ENCODE measurements at regions not wholly inside any gene's neighbourhood (a gene's known extent, or its start where the extent isn't known, plus 50 kb on each side); places are given as distances from the start of the nearest gene placed in this dataset.
"Not testable (repeated sequence)": the region's sequence is repeated elsewhere in the genome, so short reads cannot be mapped to it uniquely, and the experiment has no call there.

GRCh38 chr10:131363416-131363815, 51.9 kb upstream of the TCERG1L start:
- Histone ChIP-seq H3K27me3 (ENCODE audit: control insufficient read depth, insufficient read depth, low read length, poor library complexity, severe bottlenecking) (no peaks in the 10 kb centered on the region), H3K4me1 (ENCODE audit: control insufficient read depth, insufficient read depth, low read length) (no peaks in the 10 kb centered on the region), H3K9me3 (ENCODE audit: control insufficient read depth, low read length) (peaks cover 2% of the 10 kb centered on the region), H3K4me3 (ENCODE audit: insufficient read depth, low read depth, low read length) (no peak overlapping the region), H3K27ac (ENCODE audit: insufficient read depth, low read depth, low read length, poor library complexity, severe bottlenecking) (no peak overlapping the region), H3K36me3 (ENCODE audit: control insufficient read depth, insufficient read depth, low read length) (no peaks in the 10 kb centered on the region)
- 87 to 90% methylated on average over 2 of the region's 2 CpGs for WGBS, 2 experiments

DNA sequence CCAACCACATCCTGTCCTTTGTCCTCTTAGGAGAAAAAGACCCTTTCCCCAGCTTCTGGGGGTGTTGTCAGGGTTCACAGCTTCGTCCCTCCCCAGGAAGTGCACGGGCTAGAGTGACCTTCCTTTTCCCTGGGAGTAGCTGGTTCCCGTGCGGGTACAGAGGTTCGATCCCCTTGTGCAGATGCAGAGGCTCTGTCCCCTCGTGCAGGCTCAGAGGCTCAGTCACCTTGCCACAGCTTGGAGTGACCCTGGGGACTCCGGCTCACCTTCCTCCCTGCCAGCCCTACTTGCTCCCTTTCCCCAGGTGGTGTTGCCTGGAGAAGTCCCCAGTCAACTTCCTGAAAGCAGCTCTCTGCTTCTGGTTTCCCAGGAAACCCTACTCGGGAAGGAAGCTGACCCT, 60.0 kb upstream of the TCERG1L start:
- Histone ChIP-seq H3K27me3 (ENCODE audit: control insufficient read depth, insufficient read depth, low read length, poor library complexity, severe bottlenecking) (no peaks in the 10 kb centered on the region), H3K4me3 (ENCODE audit: insufficient read depth, low read depth, low read length) (no peak overlapping the region), H3K36me3 (ENCODE audit: control insufficient read depth, insufficient read depth, low read length) (no peaks in the 10 kb centered on the region), H3K27ac (ENCODE audit: insufficient read depth, low read depth, low read length, poor library complexity, severe bottlenecking) (no peak overlapping the region), H3K4me1 (ENCODE audit: control insufficient read depth, insufficient read depth, low read length) (no peaks in the 10 kb centered on the region), H3K9me3 (ENCODE audit: control insufficient read depth, low read length) (peaks cover 2% of the 10 kb centered on the region)
- 85 to 87% methylated on average over 8 of the region's 8 CpGs for WGBS, 2 experiments

- H3K36me3 ChIP-seq (ENCODE audit: control insufficient read depth, insufficient read depth, low read length): no peaks in the 10 kb centered on the region
- peaks cover 6% of the 10 kb centered on the region for H3K27me3 ChIP-seq (ENCODE audit: control insufficient read depth, insufficient read depth, low read length, poor library complexity, severe bottlenecking)
- WGBS, 2 experiments: 94% methylated on average over 13 of the region's 13 CpGs
- no peak overlapping the region for H3K27ac ChIP-seq (ENCODE audit: insufficient read depth, low read depth, low read length, poor library complexity, severe bottlenecking)
- no peak overlapping the region for H3K4me3 ChIP-seq (ENCODE audit: insufficient read depth, low read depth, low read length)
- H3K4me1 ChIP-seq (ENCODE audit: control insufficient read depth, insufficient read depth, low read length): no peaks in the 10 kb centered on the region
- no peaks in the 10 kb centered on the region for H3K9me3 ChIP-seq (ENCODE audit: control insufficient read depth, low read length)
Observed at GRCh38 chr10:131381576-131381975, 70.1 kb upstream of the TCERG1L start.

GRCh38 chr10:131385161-131385872, 73.8 kb upstream of the TCERG1L start:
- 91 to 93% methylated on average over 9 of the region's 9 CpGs for WGBS, 2 experiments
- not testable (repeated sequence) for H3K4me1 ChIP-seq (ENCODE audit: control insufficient read depth, insufficient read depth, low read length); H3K36me3 ChIP-seq (ENCODE audit: control insufficient read depth, insufficient read depth, low read length); H3K27ac ChIP-seq (ENCODE audit: insufficient read depth, low read depth, low read length, poor library complexity, severe bottlenecking); H3K9me3 ChIP-seq (ENCODE audit: control insufficient read depth, low read length); H3K4me3 ChIP-seq (ENCODE audit: insufficient read depth, low read depth, low read length); H3K27me3 ChIP-seq (ENCODE audit: control insufficient read depth, insufficient read depth, low read length, poor library complexity, severe bottlenecking)

- H3K36me3 ChIP-seq (ENCODE audit: control insufficient read depth, insufficient read depth, low read length): no peaks in the 10 kb centered on the region
- no peak overlapping the region for H3K4me3 ChIP-seq (ENCODE audit: insufficient read depth, low read depth, low read length)
- WGBS, 2 experiments: 30 to 34% methylated on average over 11 of the region's 11 CpGs
- H3K9me3 ChIP-seq (ENCODE audit: control insufficient read depth, low read length): no peaks in the 10 kb centered on the region
- H3K4me1 ChIP-seq (ENCODE audit: control insufficient read depth, insufficient read depth, low read length): peaks cover 2% of the 10 kb centered on the region
- H3K27ac ChIP-seq (ENCODE audit: insufficient read depth, low read depth, low read length, poor library complexity, severe bottlenecking): no peak overlapping the region
- peaks cover 7% of the 10 kb centered on the region for H3K27me3 ChIP-seq (ENCODE audit: control insufficient read depth, insufficient read depth, low read length, poor library complexity, severe bottlenecking)
Observed at GRCh38 chr10:131387018-131387529, 75.6 kb upstream of the TCERG1L start.

- no peaks in the 10 kb centered on the region for H3K27me3 ChIP-seq (ENCODE audit: control insufficient read depth, insufficient read depth, low read length, poor library complexity, severe bottlenecking)
- H3K9me3 ChIP-seq (ENCODE audit: control insufficient read depth, low read length): no peaks in the 10 kb centered on the region
Observed at GRCh38 chr10:131391936-131392335, 80.4 kb upstream of the TCERG1L start.

DNA sequence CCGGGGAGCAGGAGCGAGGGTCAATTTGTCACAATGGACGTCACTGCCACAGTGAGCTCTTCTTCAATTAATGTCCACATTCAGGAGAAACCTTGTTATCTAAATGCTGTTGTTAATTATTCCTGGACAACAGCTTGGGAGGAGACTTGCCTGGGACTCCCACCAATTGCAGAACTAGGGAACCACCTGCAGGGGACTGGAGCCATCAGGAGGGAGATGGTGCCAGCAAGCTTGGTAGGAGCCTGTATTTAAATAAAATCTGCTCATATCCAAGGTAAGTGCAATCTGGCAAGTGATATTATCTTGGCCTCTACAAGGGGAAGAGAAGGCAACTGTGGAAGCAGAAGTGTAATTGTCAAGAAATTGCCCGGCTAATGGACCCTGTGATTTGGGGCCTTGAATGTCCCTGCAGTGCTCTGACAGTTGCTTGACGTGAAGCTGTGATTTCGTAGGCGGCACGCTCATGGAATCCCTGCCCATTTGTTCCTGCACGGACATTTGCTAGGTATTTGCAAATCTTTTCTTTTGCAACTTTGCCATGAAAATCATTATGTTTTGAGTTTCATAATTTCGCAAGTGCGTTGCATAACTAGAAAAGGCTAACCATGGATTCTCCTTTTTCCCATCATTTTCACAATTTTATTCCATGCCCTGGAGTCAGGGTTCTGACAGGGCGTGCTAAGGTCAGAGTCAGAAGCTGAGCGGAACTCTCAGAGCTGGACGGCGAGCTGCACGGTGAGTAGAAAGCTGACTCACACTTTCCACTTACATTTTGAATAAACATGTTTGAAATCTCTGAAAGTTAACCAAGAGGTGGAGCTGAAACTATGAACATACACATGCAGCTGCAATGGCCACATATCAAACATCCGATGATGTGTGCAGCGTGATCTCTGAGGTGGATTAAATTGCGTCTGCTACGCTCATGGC, 84.9 kb upstream of the TCERG1L start:
- WGBS, 2 experiments: 90% methylated on average over 20 of the region's 20 CpGs
- Histone ChIP-seq H3K4me3 (ENCODE audit: insufficient read depth, low read depth, low read length) (no peak overlapping the region), H3K27ac (ENCODE audit: insufficient read depth, low read depth, low read length, poor library complexity, severe bottlenecking) (no peak overlapping the region), H3K9me3 (ENCODE audit: control insufficient read depth, low read length) (no peaks in the 10 kb centered on the region), H3K36me3 (ENCODE audit: control insufficient read depth, insufficient read depth, low read length) (no peaks in the 10 kb centered on the region), H3K27me3 (ENCODE audit: control insufficient read depth, insufficient read depth, low read length, poor library complexity, severe bottlenecking) (no peaks in the 10 kb centered on the region), H3K4me1 (ENCODE audit: control insufficient read depth, insufficient read depth, low read length) (peaks cover 2% of the 10 kb centered on the region)

More at GRCh38 chr10:131391936-131392335, 80.4 kb upstream of the TCERG1L start:
- 87 to 91% methylated on average over 5 of the region's 5 CpGs for WGBS, 2 experiments
- Histone ChIP-seq H3K27ac (ENCODE audit: insufficient read depth, low read depth, low read length, poor library complexity, severe bottlenecking) (no peak overlapping the region), H3K4me1 (ENCODE audit: control insufficient read depth, insufficient read depth, low read length) (peaks cover 2% of the 10 kb centered on the region), H3K36me3 (ENCODE audit: control insufficient read depth, insufficient read depth, low read length) (no peaks in the 10 kb centered on the region), H3K4me3 (ENCODE audit: insufficient read depth, low read depth, low read length) (no peak overlapping the region)

DNA sequence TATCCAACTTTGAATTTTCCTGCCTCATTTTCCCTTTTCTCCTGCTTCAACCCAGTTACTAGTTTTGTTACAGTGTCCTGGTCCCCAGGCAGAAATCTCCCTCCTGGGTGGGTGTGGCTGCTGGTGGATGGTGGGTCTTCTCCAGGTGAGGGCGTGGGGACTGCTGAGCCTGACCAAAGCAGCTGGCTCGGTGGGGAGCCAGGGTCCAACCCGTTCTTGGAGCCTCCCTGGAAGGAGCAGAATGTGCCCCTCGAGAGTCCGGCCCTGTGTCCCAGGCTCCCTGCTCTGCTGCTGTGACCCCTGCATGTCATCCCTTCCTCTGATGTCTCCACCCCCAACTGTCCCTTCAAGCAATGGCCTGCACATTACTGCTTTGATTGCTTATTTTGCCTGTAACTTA, 86.6 kb upstream of the TCERG1L start:
- Histone ChIP-seq H3K27ac (ENCODE audit: insufficient read depth, low read depth, low read length, poor library complexity, severe bottlenecking) (no peak overlapping the region), H3K27me3 (ENCODE audit: control insufficient read depth, insufficient read depth, low read length, poor library complexity, severe bottlenecking) (no peaks in the 10 kb centered on the region), H3K9me3 (ENCODE audit: control insufficient read depth, low read length) (no peaks in the 10 kb centered on the region), H3K4me1 (ENCODE audit: control insufficient read depth, insufficient read depth, low read length) (no peaks in the 10 kb centered on the region), H3K36me3 (ENCODE audit: control insufficient read depth, insufficient read depth, low read length) (no peaks in the 10 kb centered on the region), H3K4me3 (ENCODE audit: insufficient read depth, low read depth, low read length) (no peak overlapping the region)
- 76 to 82% methylated on average over 5 of the region's 5 CpGs for WGBS, 2 experiments

- Histone ChIP-seq H3K4me1 (ENCODE audit: control insufficient read depth, insufficient read depth, low read length) (no peaks in the 10 kb centered on the region), H3K27ac (ENCODE audit: insufficient read depth, low read depth, low read length, poor library complexity, severe bottlenecking) (no peak overlapping the region), H3K36me3 (ENCODE audit: control insufficient read depth, insufficient read depth, low read length) (no peaks in the 10 kb centered on the region), H3K4me3 (ENCODE audit: insufficient read depth, low read depth, low read length) (no peak overlapping the region), H3K9me3 (ENCODE audit: control insufficient read depth, low read length) (no peaks in the 10 kb centered on the region), H3K27me3 (ENCODE audit: control insufficient read depth, insufficient read depth, low read length, poor library complexity, severe bottlenecking) (no peaks in the 10 kb centered on the region)
- WGBS, 2 experiments: 90 to 93% methylated on average over 7 of the region's 7 CpGs
Observed at GRCh38 chr10:131399981-131400380, 88.5 kb upstream of the TCERG1L start.

- Histone ChIP-seq H3K9me3 (ENCODE audit: control insufficient read depth, low read length) (no peaks in the 10 kb centered on the region), H3K27me3 (ENCODE audit: control insufficient read depth, insufficient read depth, low read length, poor library complexity, severe bottlenecking) (no peaks in the 10 kb centered on the region), H3K4me1 (ENCODE audit: control insufficient read depth, insufficient read depth, low read length) (no peaks in the 10 kb centered on the region), H3K36me3 (ENCODE audit: control insufficient read depth, insufficient read depth, low read length) (no peaks in the 10 kb centered on the region), H3K4me3 (ENCODE audit: insufficient read depth, low read depth, low read length) (no peak overlapping the region), H3K27ac (ENCODE audit: insufficient read depth, low read depth, low read length, poor library complexity, severe bottlenecking) (no peak overlapping the region)
- 86 to 87% methylated on average over 5 of the region's 5 CpGs for WGBS, 2 experiments
Observed at GRCh38 chr10:131400513-131400912, 89.0 kb upstream of the TCERG1L start.
